HG03342 (cell line): ENCODE measurements at regions not wholly inside any gene's neighbourhood (a gene's known extent, or its start where the extent isn't known, plus 50 kb on each side); places are given as distances from the start of the nearest gene placed in this dataset.
"Not testable (repeated sequence)": the region's sequence is repeated elsewhere in the genome, so short reads cannot be mapped to it uniquely, and the experiment has no call there.

Experiments used
- ATAC-seq: cut with Tn5 transposase; IDR thresholded peaks from one replicate; pipeline ENCODE4 v1.9.1; 2021; ENCODE audit warnings: mild to moderate bottlenecking, moderate library complexity; ENCODE audit not compliant: unreplicated experiment

DNA sequence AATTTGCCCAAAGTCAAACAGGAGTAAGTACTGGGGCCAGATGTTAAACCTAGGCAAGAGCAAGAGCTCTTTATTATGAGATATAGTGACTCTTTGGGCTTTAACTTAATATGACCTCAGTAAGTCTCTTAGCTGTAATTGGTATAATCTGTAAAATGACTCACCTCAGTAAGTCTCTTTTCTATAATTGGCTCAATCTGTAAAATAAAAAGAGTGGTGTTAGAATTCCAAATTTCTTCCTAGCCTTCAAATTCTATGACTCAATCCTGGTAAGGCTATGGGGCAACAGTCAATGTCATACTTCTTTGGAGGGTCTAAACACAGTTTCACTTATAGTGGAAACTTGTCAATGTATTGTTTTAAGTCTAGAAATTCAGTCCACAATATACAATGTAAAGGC lies 1608.9 kb upstream of the PIK3C3 start:
- ATAC-seq = no peak

DNA sequence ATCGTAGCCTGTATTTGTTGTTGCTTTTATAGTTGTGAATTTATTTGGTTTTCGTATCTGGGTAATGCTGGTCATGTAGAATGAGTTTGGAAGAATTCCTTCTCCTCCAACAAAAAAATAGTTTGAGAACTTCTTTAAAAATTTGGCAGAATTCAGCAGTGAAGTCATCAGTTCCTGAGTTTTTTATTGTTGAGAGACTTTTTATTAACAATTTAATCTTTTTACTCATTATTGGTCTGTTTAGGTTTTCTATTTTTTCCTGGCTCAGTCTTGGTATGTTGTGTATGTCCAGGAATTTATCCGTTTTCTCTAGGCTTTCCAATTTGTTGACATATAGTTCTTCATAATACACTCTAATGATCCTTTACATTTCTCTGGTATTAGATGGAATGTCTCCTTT lies 1613.3 kb upstream of the PIK3C3 start:
- ATAC-seq = no peak

DNA sequence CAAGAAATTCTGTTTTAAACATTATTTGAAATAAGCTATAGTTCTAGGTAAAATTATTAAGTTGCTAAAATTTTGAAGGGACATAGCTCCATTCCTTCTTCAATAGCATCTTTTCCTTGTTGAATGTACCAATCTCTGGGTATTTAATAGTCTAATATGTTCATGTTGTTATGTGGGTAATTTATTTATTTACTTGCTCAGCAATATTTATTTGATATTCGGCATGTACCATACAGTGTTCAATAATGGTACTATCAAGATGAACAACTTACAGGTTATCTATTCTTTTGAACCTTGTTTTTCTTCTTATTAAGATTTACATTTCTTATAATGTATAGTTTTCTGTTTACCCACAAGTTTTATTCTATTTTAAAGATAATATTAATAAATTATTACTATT lies 1616.8 kb upstream of the PIK3C3 start:
- no peak for ATAC-seq

DNA sequence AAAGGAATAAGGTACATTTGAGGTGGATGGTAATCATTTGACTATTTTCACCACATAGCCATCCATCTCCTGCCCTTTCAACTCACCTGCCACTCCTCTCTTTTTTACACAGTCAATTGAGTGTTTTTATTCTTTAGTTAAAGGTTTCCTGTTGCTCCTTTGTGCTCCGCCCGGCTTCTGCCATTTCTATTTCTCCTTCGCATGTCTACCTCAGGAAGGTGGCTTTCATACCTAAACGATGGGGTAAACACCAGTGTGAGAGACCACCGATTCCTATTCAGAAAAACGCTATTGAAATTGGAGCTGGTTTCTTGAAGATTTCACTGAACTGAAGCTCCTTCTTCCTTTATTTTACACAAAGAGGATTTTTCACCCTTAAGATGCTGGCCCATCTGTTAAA lies 1628.0 kb upstream of the PIK3C3 start:
- no peak for ATAC-seq

GRCh38 chr18:40325988-40326387 lies 1629.0 kb upstream of the PIK3C3 start:
- ATAC-seq = no peak

GRCh38 chr18:40314199-40314598 lies 1640.8 kb upstream of the PIK3C3 start:
- ATAC-seq = no peak

DNA sequence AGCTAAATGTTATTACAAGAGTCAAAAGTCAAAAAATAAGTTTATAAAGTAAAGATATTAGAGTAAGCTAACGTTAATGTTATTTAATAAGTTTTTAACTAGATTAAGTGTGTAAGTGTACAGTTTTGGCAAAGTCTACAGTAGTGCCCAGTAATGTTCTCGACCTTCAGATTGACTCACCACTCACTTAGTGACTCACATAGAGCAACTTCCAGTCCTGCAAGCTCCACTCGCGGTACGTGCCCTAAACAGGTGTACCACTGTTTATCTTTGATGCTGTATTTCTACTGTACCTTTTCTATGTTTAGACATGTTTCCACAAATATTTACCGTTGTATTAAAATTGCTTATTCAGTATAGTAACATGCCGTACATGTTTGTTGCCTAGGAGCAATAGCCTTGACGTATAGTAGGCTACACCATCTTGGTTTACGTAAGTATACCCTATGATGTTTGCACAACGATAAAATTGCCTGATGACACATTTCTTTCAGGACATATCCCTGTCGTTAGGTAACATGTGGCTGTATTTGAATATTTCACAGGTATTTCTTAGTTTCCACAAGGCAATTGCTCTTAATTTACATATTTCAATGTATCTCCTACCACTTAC lies 1641.9 kb upstream of the PIK3C3 start:
- no peak for ATAC-seq

GRCh38 chr18:40307627-40308026 lies 1647.4 kb upstream of the PIK3C3 start:
- ATAC-seq = no peak

GRCh38 chr18:40296717-40297413 lies 1658.2 kb upstream of the PIK3C3 start:
- ATAC-seq = no peak

DNA sequence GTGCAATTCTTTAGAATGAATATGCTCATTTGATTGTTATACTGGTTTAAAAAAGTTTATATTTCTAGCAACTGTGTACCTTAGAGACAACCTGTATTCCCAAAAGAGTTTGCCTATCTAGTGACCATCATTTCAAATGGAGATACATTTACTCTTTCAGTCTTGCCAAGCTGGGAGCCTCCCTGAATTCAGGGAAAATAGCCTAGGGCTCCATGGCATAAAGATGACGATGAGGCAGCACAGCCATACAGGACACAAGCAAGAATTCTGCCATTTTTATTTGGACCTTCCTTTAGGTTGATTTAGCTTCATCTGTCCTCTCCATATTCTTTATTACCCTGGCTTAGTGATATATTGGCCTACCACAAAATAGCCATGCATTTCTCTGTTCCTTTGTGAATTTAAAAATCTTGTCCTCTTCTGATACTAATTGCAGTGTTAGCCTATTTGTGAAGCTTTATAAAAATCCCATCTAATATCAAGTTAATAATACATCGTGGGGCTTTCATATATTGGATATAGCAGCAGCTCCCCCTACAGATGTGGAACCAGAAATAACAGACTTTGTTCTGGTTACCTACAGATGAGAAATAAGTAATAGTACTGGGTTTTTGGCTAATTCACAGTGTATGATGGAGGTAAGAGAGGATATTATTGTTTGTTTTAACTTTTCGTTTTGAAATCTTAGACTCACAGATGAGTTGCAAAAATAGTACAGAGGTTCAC lies 1661.9 kb upstream of the PIK3C3 start:
- ATAC-seq = no peak

DNA sequence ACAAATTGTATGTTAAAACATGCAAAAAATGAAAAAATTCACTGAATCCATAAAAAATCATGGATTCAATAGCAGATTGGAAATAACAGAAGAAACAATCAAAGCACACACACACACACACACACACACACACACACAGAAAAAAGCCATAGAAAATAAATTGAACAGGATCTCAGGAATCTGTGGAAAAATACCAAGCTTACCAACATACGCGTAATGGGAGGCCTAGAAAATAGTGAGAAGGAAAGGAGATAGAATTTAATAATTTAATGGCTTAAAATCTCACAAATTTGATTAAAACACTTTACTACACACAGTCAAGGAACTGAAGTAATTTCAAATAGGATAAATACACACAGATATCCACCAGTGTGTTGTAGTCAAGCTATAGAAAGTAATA lies 1671.5 kb upstream of the PIK3C3 start:
- ATAC-seq = no peak

- not testable (repeated sequence) for ATAC-seq
These were observed 1673.7 kb upstream of the PIK3C3 start for GRCh38 chr18:40281356-40281755.

DNA sequence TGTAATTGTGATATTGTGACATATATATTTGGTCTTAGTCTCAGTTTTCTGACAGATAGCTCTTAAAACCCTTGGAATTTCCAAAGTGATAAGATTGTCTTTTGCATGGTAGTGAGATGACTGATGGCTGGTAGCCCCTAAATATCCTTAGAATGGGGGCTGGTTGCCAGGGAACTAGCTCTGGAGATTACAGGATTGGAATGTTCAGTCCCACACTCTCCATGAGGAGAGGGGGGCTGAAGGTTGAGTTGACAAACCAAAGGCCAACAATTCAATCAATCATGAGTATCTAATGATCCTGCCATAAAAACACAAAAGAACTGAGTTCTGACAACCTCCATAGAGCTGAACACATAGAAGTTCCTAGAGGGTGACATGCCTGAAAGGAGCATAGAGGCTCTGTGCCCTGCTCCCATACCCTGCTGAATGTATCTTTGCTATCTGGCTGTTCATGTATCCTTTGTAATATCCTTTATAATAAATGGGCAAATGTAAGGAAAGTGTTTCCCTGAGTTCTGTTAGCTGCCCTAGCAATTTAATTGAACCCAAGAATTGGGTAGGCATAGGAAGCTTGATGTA lies 1680.3 kb upstream of the PIK3C3 start:
- ATAC-seq = no peak

GRCh38 chr18:40272630-40273231 lies 1682.3 kb upstream of the PIK3C3 start:
- no peak for ATAC-seq

- ATAC-seq = no peak
These were observed 1695.8 kb upstream of the PIK3C3 start for GRCh38 chr18:40259115-40259835.

DNA sequence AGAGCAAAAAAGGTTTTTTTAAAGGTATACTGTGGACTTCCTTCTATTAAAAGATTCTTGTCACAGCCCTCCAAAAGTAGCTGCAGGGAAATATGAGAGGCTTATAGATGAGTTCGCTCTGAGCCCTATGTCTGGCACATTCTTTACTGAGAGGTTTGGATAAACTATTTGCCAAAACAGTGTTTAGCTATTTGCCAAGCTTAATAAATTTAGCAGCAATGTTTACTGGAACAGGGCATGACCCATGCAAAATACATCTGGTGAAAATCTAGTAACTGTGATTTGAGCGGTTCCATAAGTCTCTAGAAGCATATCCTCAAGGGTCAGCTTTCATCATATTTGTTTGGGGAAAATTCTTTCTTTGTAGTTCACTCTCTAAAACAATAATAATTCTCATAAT lies 1696.7 kb upstream of the PIK3C3 start:
- no peak for ATAC-seq

- no peak for ATAC-seq
These were observed 1704.8 kb upstream of the PIK3C3 start for GRCh38 chr18:40250236-40250635.

GRCh38 chr18:40249390-40250080 lies 1705.5 kb upstream of the PIK3C3 start:
- ATAC-seq = no peak

- not testable (repeated sequence) for ATAC-seq
These were observed 1709.4 kb upstream of the PIK3C3 start for GRCh38 chr18:40245612-40246011.

- no peak for ATAC-seq
These were observed 1711.4 kb upstream of the PIK3C3 start for GRCh38 chr18:40243607-40244006.
